HAP-1 (cell line): ENCODE measurements at regions not wholly inside any gene's neighbourhood (a gene's known extent, or its start where the extent isn't known, plus 50 kb on each side); places are given as distances from the start of the nearest gene placed in this dataset.

Experiments
- DNase-seq, 2 experiments: peaks; one replicate each; pipeline ENCODE4 v3.0.0-alpha.2; 2016 to 2020; ENCODE audit warnings: low spot score in 2 of 2
- H3K27me3 ChIP-seq: fragments of 250-450 bp; sonication (Bioruptor Pico); 2 replicates; pipeline ENCODE4 v1.5.1; 2020; ENCODE audit warnings: low read depth, mild to moderate bottlenecking, moderate library complexity
- H3K36me3 ChIP-seq: fragments of 250-450 bp; sonication (Bioruptor Pico); replicated peaks from 2 replicates; pipeline ENCODE4 v1.5.1; 2020; ENCODE audit warnings: mild to moderate bottlenecking
- H3K4me1 ChIP-seq: fragments of 250-450 bp; sonication (Bioruptor Pico); 2 replicates; pipeline ENCODE4 v1.5.1; 2020; ENCODE audit warnings: mild to moderate bottlenecking
- H3K4me3 ChIP-seq: fragments of 250-450 bp; sonication (Bioruptor Pico); 2 replicates; pipeline ENCODE4 v1.5.1; 2020; ENCODE audit warnings: mild to moderate bottlenecking, moderate library complexity
- H3K9me3 ChIP-seq: fragments of 250-450 bp; sonication (Bioruptor Pico); 2 replicates; pipeline ENCODE4 v1.5.1; 2020; ENCODE audit warnings: mild to moderate bottlenecking, moderate library complexity
- in situ Hi-C: fragments of 300-500 bp; cut with MboI; formaldehyde crosslinking; loops from 3 replicates; pipeline ENCODE4 v1.14.3; 2020; ENCODE audit warnings: low sequenced_read_pairs, inconsistent platforms, mixed read lengths

DNA sequence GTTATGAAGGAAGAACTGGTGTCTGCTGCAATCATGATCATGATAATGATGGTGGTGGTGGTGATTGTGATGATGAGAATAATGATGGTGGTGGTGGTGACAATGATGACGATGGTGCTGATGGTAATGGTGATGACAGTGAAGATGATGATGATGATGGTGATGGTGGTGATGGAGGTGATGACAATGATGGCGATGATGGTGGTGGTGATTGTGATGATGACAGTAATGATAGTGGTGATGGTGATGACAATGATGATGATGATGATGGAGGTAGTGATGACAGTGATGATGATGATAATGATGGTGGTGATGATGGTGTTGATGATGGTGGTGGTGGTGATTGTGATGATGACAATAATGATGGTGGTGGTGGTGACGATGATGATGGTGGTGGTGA is 52.8 kb upstream of the ANO1 start:
- no peak for DNase-seq

DNA sequence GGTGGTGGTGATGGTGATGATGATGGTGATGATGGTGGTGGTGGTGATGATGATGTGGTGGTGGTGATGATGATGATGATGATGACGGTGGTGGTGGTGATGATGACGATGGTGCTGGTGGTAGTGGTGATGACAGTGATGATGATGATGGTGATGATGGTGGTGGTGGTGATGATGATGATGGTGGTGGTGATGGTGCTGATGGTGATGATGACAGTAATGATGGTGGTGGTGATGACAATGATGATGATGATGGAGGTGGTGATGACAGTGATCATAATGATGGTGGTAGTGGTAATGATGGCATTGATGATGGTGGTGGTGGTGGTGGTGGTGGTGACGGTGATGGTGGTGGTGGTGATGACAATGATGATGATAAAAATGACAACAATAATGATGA is 52.1 kb upstream of the ANO1 start:
- no peaks in the 10 kb centered on the region for H3K27me3 ChIP-seq
- H3K4me3 ChIP-seq, result no peak overlapping the region
- H3K9me3 ChIP-seq, result no peaks in the 10 kb centered on the region
- in situ Hi-C loops, result no loop called here
- no peaks in the 10 kb centered on the region for H3K36me3 ChIP-seq
- H3K4me1 ChIP-seq, result no peaks in the 10 kb centered on the region
- DNase-seq, result no peak

More for the DNA sequence above, 52.8 kb upstream of the ANO1 start:
- Histone ChIP-seq H3K4me1 (no peaks in the 10 kb centered on the region), H3K4me3 (no peak overlapping the region), H3K9me3 (no peaks in the 10 kb centered on the region), H3K36me3 (no peaks in the 10 kb centered on the region), H3K27me3 (no peaks in the 10 kb centered on the region)
- in situ Hi-C loops, result no loop called here

- Histone ChIP-seq H3K36me3 (no peaks in the 10 kb centered on the region), H3K9me3 (no peaks in the 10 kb centered on the region), H3K4me1 (no peaks in the 10 kb centered on the region), H3K27me3 (no peaks in the 10 kb centered on the region), H3K4me3 (no peak overlapping the region)
- in situ Hi-C loops, result no loop called here
- no peak for DNase-seq
Measured at GRCh38 chr11:70026726-70027125, 51.4 kb upstream of the ANO1 start.

DNA sequence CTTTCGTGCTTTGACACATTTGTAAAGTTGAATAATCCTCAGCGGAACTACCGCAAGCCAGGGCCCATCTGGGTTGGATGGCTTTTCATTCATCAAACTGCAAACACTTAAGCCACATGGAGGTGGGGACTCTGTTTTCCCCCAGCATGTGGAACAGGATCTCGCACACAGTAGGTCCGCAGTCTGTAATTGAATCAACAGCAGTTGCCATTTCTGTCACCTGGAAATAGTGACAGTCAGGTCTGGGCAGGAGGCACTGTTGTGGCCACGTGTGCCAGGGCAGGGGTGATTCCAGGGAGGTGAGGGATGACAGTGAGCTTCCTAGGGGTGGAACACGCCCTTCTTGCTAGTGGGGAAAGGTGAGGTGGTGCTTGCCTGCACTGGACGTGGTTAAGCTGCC is 50.7 kb upstream of the ANO1 start:
- in situ Hi-C loops, result no loop called here
- DNase-seq, result no peak

DNA sequence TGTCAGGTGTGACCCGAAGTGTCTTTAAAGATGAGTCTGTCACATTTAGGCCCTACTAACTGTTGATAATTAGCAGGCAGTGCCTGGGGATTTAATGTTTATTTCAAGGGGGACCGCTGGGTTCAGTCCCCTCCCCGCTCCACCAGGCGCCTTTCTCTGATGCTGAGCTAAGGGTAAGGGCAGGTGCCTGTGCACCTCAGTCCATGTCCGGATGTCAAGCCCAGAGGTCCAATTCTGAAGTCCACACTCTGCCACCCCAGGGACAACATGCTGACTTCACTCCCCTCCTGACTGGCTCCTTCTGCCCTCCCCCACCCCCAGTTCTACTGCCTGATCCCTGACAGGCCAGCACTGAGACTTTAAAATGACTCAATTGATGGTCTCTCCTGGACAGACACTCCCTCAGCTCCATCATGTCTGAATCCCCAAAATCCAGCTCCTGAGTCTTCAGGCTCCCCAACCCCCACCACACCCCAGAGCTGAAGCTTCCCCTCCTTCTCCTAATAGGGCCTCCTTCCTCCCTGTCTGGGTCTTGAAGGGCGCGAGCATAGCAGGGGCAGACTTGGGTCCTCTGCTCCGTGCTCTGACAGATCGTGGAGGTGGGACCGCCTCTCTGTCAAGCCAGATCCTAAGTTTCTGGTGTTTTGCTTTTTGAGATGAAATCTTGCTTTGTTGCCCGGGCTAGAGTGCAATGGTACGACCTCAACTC is 49.8 kb upstream of the ANO1 start:
- H3K27me3 ChIP-seq, result no peaks in the 10 kb centered on the region
- in situ Hi-C loops, result no loop called here

More for the DNA sequence above, 50.7 kb upstream of the ANO1 start:
- H3K9me3 ChIP-seq, result no peaks in the 10 kb centered on the region
- no peaks in the 10 kb centered on the region for H3K27me3 ChIP-seq
- H3K4me3 ChIP-seq, result no peak overlapping the region
- no peaks in the 10 kb centered on the region for H3K36me3 ChIP-seq
- H3K4me1 ChIP-seq, result no peaks in the 10 kb centered on the region

More for the DNA sequence above, 49.8 kb upstream of the ANO1 start:
- Histone ChIP-seq H3K4me1 (no peaks in the 10 kb centered on the region), H3K36me3 (no peaks in the 10 kb centered on the region), H3K4me3 (no peak overlapping the region), H3K9me3 (no peaks in the 10 kb centered on the region)
- no peak for DNase-seq
